ENCODE measurements at regions not wholly inside any gene's neighbourhood (a gene's known extent, or its start where the extent isn't known, plus 50 kb on each side); places are given as distances from the start of the nearest gene placed in this dataset.

GRCh38 chr9:28628031-28628430, 1054.8 kb upstream of the C9orf72 start:
- Histone ChIP-seq H3K79me2 (ENCODE audit: low read length) (no peaks in the 10 kb centered on the region), H3K36me3 (replicated peaks; ENCODE audit: insufficient read depth, low read length) (no peaks in the 10 kb centered on the region), H3K9ac (ENCODE audit: low read length) (no peak overlapping the region), H3K27ac (ENCODE audit: low read length) (no peak overlapping the region), H3K9me2 (replicated peaks; ENCODE audit: insufficient read depth, low read length) (no peaks in the 10 kb centered on the region), H3K9me3 (replicated peaks; ENCODE audit: insufficient read depth, low read length) (no peaks in the 10 kb centered on the region), H2AFZ (ENCODE audit: low read length) (no peak overlapping the region), H3K27me3 (replicated peaks; ENCODE audit: insufficient read depth, low read length) (no peaks in the 10 kb centered on the region), H4K20me1 (ENCODE audit: insufficient read depth, low read length) (no peaks in the 10 kb centered on the region), H3F3A (ENCODE audit: insufficient read depth, low read length) (no peaks in the 10 kb centered on the region), H3K4me2 (ENCODE audit: low read depth, low read length) (no peak overlapping the region), H3K4me3 (ENCODE audit: low read length) (no peak overlapping the region), H3K4me1 (ENCODE audit: low read length) (no peaks in the 10 kb centered on the region)
- no peak for TF ChIP-seq EZH2 (optimal IDR thresholded peaks at IDR 0.05; ENCODE audit: low read depth, low read length)
- no peak for TF ChIP-seq CTCF (IDR thresholded peaks at IDR 0.05; ENCODE audit: low read length)
- no peak for TF ChIP-seq EZH2phosphoT487 (IDR thresholded peaks at IDR 0.05; ENCODE audit: low read length)
- DNase-seq = no peak

- TF ChIP-seq EZH2phosphoT487 (IDR thresholded peaks at IDR 0.05; ENCODE audit: low read length) (no peak), EZH2 (optimal IDR thresholded peaks at IDR 0.05; ENCODE audit: low read depth, low read length) (no peak), CTCF (IDR thresholded peaks at IDR 0.05; ENCODE audit: low read length) (no peak; the same call in 1 of the 2 replicates)
- Histone ChIP-seq H3F3A (ENCODE audit: insufficient read depth, low read length) (no peaks in the 10 kb centered on the region), H3K9ac (ENCODE audit: low read length) (no peak overlapping the region), H2AFZ (ENCODE audit: low read length) (no peak overlapping the region), H3K27me3 (replicated peaks; ENCODE audit: insufficient read depth, low read length) (no peaks in the 10 kb centered on the region), H3K79me2 (ENCODE audit: low read length) (no peaks in the 10 kb centered on the region), H3K4me1 (ENCODE audit: low read length) (no peaks in the 10 kb centered on the region), H3K9me3 (replicated peaks; ENCODE audit: insufficient read depth, low read length) (no peaks in the 10 kb centered on the region), H3K4me3 (ENCODE audit: low read length) (no peak overlapping the region), H3K36me3 (replicated peaks; ENCODE audit: insufficient read depth, low read length) (no peaks in the 10 kb centered on the region), H3K4me2 (ENCODE audit: low read depth, low read length) (no peak overlapping the region), H3K27ac (ENCODE audit: low read length) (no peak overlapping the region), H4K20me1 (ENCODE audit: insufficient read depth, low read length) (no peaks in the 10 kb centered on the region), H3K9me2 (replicated peaks; ENCODE audit: insufficient read depth, low read length) (no peaks in the 10 kb centered on the region)
- DNase-seq = no peak
Observed at GRCh38 chr9:28648723-28649122, 1075.4 kb upstream of the C9orf72 start.

- H3K27ac ChIP-seq (ENCODE audit: low read length) = no peak overlapping the region
- H3K9me2 ChIP-seq (replicated peaks; ENCODE audit: insufficient read depth, low read length) = no peaks in the 10 kb centered on the region
- TF ChIP-seq EZH2 (optimal IDR thresholded peaks at IDR 0.05; ENCODE audit: low read depth, low read length) (no peak), CTCF (IDR thresholded peaks at IDR 0.05; ENCODE audit: low read length) (no peak), EZH2phosphoT487 (IDR thresholded peaks at IDR 0.05; ENCODE audit: low read length) (no peak)
- H2AFZ ChIP-seq (ENCODE audit: low read length) = no peak overlapping the region
- DNase-seq = no peak
- no peak overlapping the region for H3K9ac ChIP-seq (ENCODE audit: low read length)
- no peaks in the 10 kb centered on the region for H3K79me2 ChIP-seq (ENCODE audit: low read length)
- no peak overlapping the region for H3K4me3 ChIP-seq (ENCODE audit: low read length)
- no peaks in the 10 kb centered on the region for H3K9me3 ChIP-seq (replicated peaks; ENCODE audit: insufficient read depth, low read length)
- H3K4me1 ChIP-seq (ENCODE audit: low read length) = no peaks in the 10 kb centered on the region
- H4K20me1 ChIP-seq (ENCODE audit: insufficient read depth, low read length) = no peaks in the 10 kb centered on the region
- H3K27me3 ChIP-seq (replicated peaks; ENCODE audit: insufficient read depth, low read length) = no peaks in the 10 kb centered on the region
- no peaks in the 10 kb centered on the region for H3F3A ChIP-seq (ENCODE audit: insufficient read depth, low read length)
- no peak overlapping the region for H3K4me2 ChIP-seq (ENCODE audit: low read depth, low read length)
- no peaks in the 10 kb centered on the region for H3K36me3 ChIP-seq (replicated peaks; ENCODE audit: insufficient read depth, low read length)
Observed at GRCh38 chr9:28650327-28650726, 1077.0 kb upstream of the C9orf72 start.
